Esophagus muscularis mucosa (tissue), 3 donors: ENCODE measurements at regions not wholly inside any gene's neighbourhood (a gene's known extent, or its start where the extent isn't known, plus 50 kb on each side); places are given as distances from the start of the nearest gene placed in this dataset.

Experiments
- POLR2AphosphoS5 ChIP-seq, 2 donors: sonication (generic); formaldehyde crosslinking; IDR thresholded peaks; one replicate each; pipeline ENCODE4 v1.6.1; 2017; ENCODE audit warnings: antibody characterized with exemption in 2 of 2
- TF ChIP-seq, protein P1 (sequence below), 3 experiments: fragments of 200-600 bp in 2 of 3; fragments of 450-650 bp in 1 of 3; sonication (generic) in 2 of 3; IDR thresholded peaks; one replicate each; pipeline ENCODE4 v1.5.1; 2017 to 2019; ENCODE audit warnings: antibody characterized with exemption in 3 of 3, mild to moderate bottlenecking in 2 of 3, moderate library complexity in 1 of 3

- TF ChIP-seq, protein P1, sequence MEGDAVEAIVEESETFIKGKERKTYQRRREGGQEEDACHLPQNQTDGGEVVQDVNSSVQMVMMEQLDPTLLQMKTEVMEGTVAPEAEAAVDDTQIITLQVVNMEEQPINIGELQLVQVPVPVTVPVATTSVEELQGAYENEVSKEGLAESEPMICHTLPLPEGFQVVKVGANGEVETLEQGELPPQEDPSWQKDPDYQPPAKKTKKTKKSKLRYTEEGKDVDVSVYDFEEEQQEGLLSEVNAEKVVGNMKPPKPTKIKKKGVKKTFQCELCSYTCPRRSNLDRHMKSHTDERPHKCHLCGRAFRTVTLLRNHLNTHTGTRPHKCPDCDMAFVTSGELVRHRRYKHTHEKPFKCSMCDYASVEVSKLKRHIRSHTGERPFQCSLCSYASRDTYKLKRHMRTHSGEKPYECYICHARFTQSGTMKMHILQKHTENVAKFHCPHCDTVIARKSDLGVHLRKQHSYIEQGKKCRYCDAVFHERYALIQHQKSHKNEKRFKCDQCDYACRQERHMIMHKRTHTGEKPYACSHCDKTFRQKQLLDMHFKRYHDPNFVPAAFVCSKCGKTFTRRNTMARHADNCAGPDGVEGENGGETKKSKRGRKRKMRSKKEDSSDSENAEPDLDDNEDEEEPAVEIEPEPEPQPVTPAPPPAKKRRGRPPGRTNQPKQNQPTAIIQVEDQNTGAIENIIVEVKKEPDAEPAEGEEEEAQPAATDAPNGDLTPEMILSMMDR (IDR thresholded peaks at IDR 0.05): no peak
- TF ChIP-seq POLR2AphosphoS5 (IDR thresholded peaks at IDR 0.05): no peak
These were observed 357.9 kb upstream of the KCNH8 start for GRCh38 chr3:18790384-18790783.
